Endothelial cell of umbilical vein (primary cell): ENCODE measurements at regions not wholly inside any gene's neighbourhood (a gene's known extent, or its start where the extent isn't known, plus 50 kb on each side); places are given as distances from the start of the nearest gene placed in this dataset.

Experiments used
- BruUV-seq: library from RNA; stranded (reverse); fragments of 400-500 nt; replicated peaks from 2 replicates; lab custom pipeline; 2021; lab: Mats Ljungman, UMichigan
- CTCF ChIA-PET: fragments of 300-600, 350-600 bp; sonication (Branson Sonifier 250); formaldehyde crosslinking; loops from one replicate; lab custom pipeline; 2021; ENCODE audit warnings: antibody characterized with exemption, inconsistent platforms; lab: Charles Lee
- POLR2A ChIA-PET: fragments of 300-600, 350-600 bp; sonication (Branson Sonifier 250); formaldehyde crosslinking; loops from one replicate; lab custom pipeline; 2021; ENCODE audit warnings: antibody characterized with exemption, inconsistent platforms; lab: Charles Lee
- DNase-seq: peaks from one replicate; pipeline ENCODE4 v3.0.0-alpha.2; 2011; ENCODE audit warnings: low read depth, low spot score
- FAIRE-seq: peaks from 2 replicates; lab custom pipeline; 2011; peaks lifted over from hg19 to GRCh38; lab: Jason Lieb, UNC
- H2AFZ ChIP-seq: 2 replicates; pipeline ENCODE4 v1.6.0; 2012; ENCODE audit warnings: low read depth, low read length, control low read depth, inconsistent platforms
- H3K27ac ChIP-seq: 2 replicates; pipeline ENCODE4 v1.5.1; 2011; ENCODE audit warnings: low read depth, mild to moderate bottlenecking, control low read depth, low read length, moderate library complexity; ENCODE audit not compliant: insufficient read depth
- H3K27me3 ChIP-seq, 2 experiments: 2 replicates each; pipeline versions ENCODE4 v1.6.0 to v1.6.1; 2011; ENCODE audit warnings: low read length in 2 of 2, mixed read lengths in 1 of 2; ENCODE audit not compliant: control insufficient read depth in 2 of 2, insufficient read depth in 2 of 2
- H3K36me3 ChIP-seq, 2 experiments: 2 replicates in 1 of 2; 3 replicates in 1 of 2; pipeline ENCODE4 v1.5.1; 2011; ENCODE audit warnings: low read length in 2 of 2, mild to moderate bottlenecking in 1 of 2, moderate library complexity in 1 of 2; ENCODE audit not compliant: control insufficient read depth in 2 of 2, insufficient read depth in 2 of 2; ENCODE audit errors: extremely low read depth in 1 of 2
- H3K4me1 ChIP-seq: 3 replicates; pipeline ENCODE4 v1.5.1; 2011; ENCODE audit warnings: mild to moderate bottlenecking, low read length; ENCODE audit not compliant: control insufficient read depth, insufficient read depth; ENCODE audit errors: extremely low read depth
- H3K4me2 ChIP-seq: 2 replicates; pipeline ENCODE4 v1.6.1; 2011; ENCODE audit warnings: low read length, control low read depth, mixed read lengths; ENCODE audit not compliant: insufficient read depth
- H3K4me3 ChIP-seq, 3 experiments: fragments of 200-600 bp in 1 of 3; sonication (generic), shearing (Covaris generic) in 1 of 3; replicated peaks in 1 of 3; 2 replicates each; pipeline ENCODE4 v1.5.1; 2011 to 2016; ENCODE audit warnings: control low read depth in 3 of 3, low read length in 3 of 3, mild to moderate bottlenecking in 2 of 3, inconsistent platforms in 1 of 3, low read depth in 1 of 3, moderate library complexity in 1 of 3; ENCODE audit not compliant: insufficient read depth in 1 of 3
- H3K79me2 ChIP-seq: 2 replicates; pipeline ENCODE4 v1.6.0; 2012; ENCODE audit warnings: low read length, inconsistent platforms; ENCODE audit not compliant: control insufficient read depth, insufficient read depth
- H3K9ac ChIP-seq: replicated peaks from 2 replicates; pipeline ENCODE3; 2011; ENCODE audit warnings: low read length, control low read depth; ENCODE audit not compliant: insufficient read depth; ENCODE audit errors: extremely low read depth
- H3K9me1 ChIP-seq: replicated peaks from 3 replicates; pipeline ENCODE4 v1.6.0; 2011; ENCODE audit warnings: mild to moderate bottlenecking, low read length; ENCODE audit not compliant: control insufficient read depth, insufficient read depth; ENCODE audit errors: extremely low read depth
- H3K9me3 ChIP-seq: replicated peaks from 2 replicates; pipeline ENCODE4 v1.5.1; 2012; ENCODE audit warnings: low read length, inconsistent platforms; ENCODE audit not compliant: control insufficient read depth, insufficient read depth
- H4K20me1 ChIP-seq: replicated peaks from 2 replicates; pipeline ENCODE3; 2011; ENCODE audit warnings: mild to moderate bottlenecking, low read length; ENCODE audit not compliant: control insufficient read depth, insufficient read depth; ENCODE audit errors: extremely low read depth
- CTCF ChIP-seq, 2 donors: IDR thresholded peaks; 1 replicate in 1 of 2; 2 replicates in 1 of 2; pipeline ENCODE4 v1.5.1; 2011; ENCODE audit warnings: low read length in 2 of 2, mild to moderate bottlenecking in 2 of 2, moderate library complexity in 2 of 2, control low read depth in 1 of 2, inconsistent platforms in 1 of 2, low read depth in 1 of 2; ENCODE audit not compliant: insufficient read depth in 1 of 2; ENCODE audit errors: extremely low read depth in 1 of 2
- EZH2 ChIP-seq: IDR thresholded peaks from 2 replicates; pipeline ENCODE4 v1.6.1; 2012; ENCODE audit warnings: borderline replicate concordance, low read depth, mild to moderate bottlenecking, moderate library complexity, low read length, inconsistent platforms; ENCODE audit not compliant: severe bottlenecking
- FOS ChIP-seq: IDR thresholded peaks from 2 replicates; pipeline ENCODE4 v1.6.1; 2011; ENCODE audit warnings: mild to moderate bottlenecking, low read length, moderate library complexity, borderline replicate concordance; ENCODE audit not compliant: insufficient read depth
- GATA2 ChIP-seq: IDR thresholded peaks from 2 replicates; pipeline ENCODE4 v1.7.0; 2011; ENCODE audit warnings: low read depth, mild to moderate bottlenecking, moderate library complexity, mixed read lengths, low read length; ENCODE audit not compliant: insufficient read length, insufficient read depth
- JUN ChIP-seq: IDR thresholded peaks from 2 replicates; pipeline ENCODE4 v1.6.1; 2011; ENCODE audit warnings: borderline replicate concordance, low read depth; ENCODE audit not compliant: insufficient read length, insufficient read depth
- MAX ChIP-seq: IDR thresholded peaks from 2 replicates; pipeline ENCODE4 v1.6.1; 2011; ENCODE audit not compliant: insufficient read depth, insufficient read length
- MYC ChIP-seq: IDR thresholded peaks from one replicate; pipeline ENCODE4 v1.6.1; 2011; ENCODE audit warnings: mild to moderate bottlenecking, low read depth, low read length
- POLR2A ChIP-seq: IDR thresholded peaks from 2 replicates; pipeline ENCODE4 v1.6.1; 2012; ENCODE audit warnings: low read depth, mild to moderate bottlenecking, control low read depth, low read length
- POLR2AphosphoS5 ChIP-seq: IDR thresholded peaks from 2 replicates; pipeline ENCODE4 v1.6.1; 2012; ENCODE audit warnings: low read depth, mild to moderate bottlenecking, control low read depth, low read length, moderate library complexity; ENCODE audit not compliant: insufficient read depth
- dilution Hi-C: fragments of 300-500 bp; cut with MboI; formaldehyde crosslinking; loops from one replicate; pipeline ENCODE4 v1.15.0; 2019; ENCODE audit warnings: low sequenced_read_pairs; ENCODE audit not compliant: extremely low pct_ligation_motif_present
- intact Hi-C: fragments of 100-400 bp; cut with micrococcal nuclease; formaldehyde crosslinking; loops from one replicate; pipeline ENCODE4 v1.10.0; 2022

- Histone ChIP-seq H3K36me3 (no peaks in the 10 kb centered on the region), H3K4me1 (no peaks in the 10 kb centered on the region), H3K9me3 (no peaks in the 10 kb centered on the region), H4K20me1 (no peaks in the 10 kb centered on the region), H3K27ac (no peak overlapping the region), H3K9ac (no peak overlapping the region), H3K9me1 (no peaks in the 10 kb centered on the region), H3K4me3 (no peak overlapping the region), H2AFZ (no peak overlapping the region), H3K4me2 (no peak overlapping the region), H3K79me2 (no peaks in the 10 kb centered on the region), H3K27me3 (no peaks in the 10 kb centered on the region)
- CTCF ChIA-PET, result no interaction called here
- no peak for FAIRE-seq
- no TSS peak for BruUV-seq
- POLR2A ChIA-PET, result no interaction called here
- intact Hi-C loops, result no loop called here
- dilution Hi-C loops, result no loop called here
- TF ChIP-seq POLR2A, result no peak
- no peak for TF ChIP-seq POLR2AphosphoS5
- no peak for TF ChIP-seq EZH2
- no peak for TF ChIP-seq MYC
- TF ChIP-seq FOS, result no peak
- TF ChIP-seq JUN, result no peak
- TF ChIP-seq MAX, result no peak
- no peak for TF ChIP-seq GATA2
- TF ChIP-seq CTCF (IDR thresholded peaks at IDR 0.05; ENCODE audit: extremely low read depth in 1 of 2, insufficient read depth in 1 of 2, low read depth in 1 of 2, low read length in 2 of 2), result no peak
- no peak for DNase-seq
Observed at GRCh38 chr2:122595065-122595464, 839.6 kb downstream of the TSN start.
